ENCODE measurements at regions not wholly inside any gene's neighbourhood (a gene's known extent, or its start where the extent isn't known, plus 50 kb on each side); places are given as distances from the start of the nearest gene placed in this dataset.
"Not testable (repeated sequence)": the region's sequence is repeated elsewhere in the genome, so short reads cannot be mapped to it uniquely, and the experiment has no call there.

- DNase-seq; intact Hi-C loops (cut with DNase I): not testable (repeated sequence)
- peak in 1 of 2 donors; percentile 9 for ATAC-seq
Measured at GRCh38 chr22:11051401-11052112, 4476.4 kb upstream of the OR11H1 start.

- ATAC-seq, result peak in 1 of 2 donors; percentile 19
- intact Hi-C loops (cut with DNase I); DNase-seq: not testable (repeated sequence)
Measured at GRCh38 chr22:11053403-11054344, 4474.3 kb upstream of the OR11H1 start.

GRCh38 chr22:11054681-11055080 lies 4473.3 kb upstream of the OR11H1 start:
- not testable (repeated sequence) for DNase-seq

GRCh38 chr22:11055176-11055575 lies 4472.8 kb upstream of the OR11H1 start:
- DNase-seq; ATAC-seq; intact Hi-C loops (cut with DNase I): not testable (repeated sequence)

More at GRCh38 chr22:11054681-11055080, 4473.3 kb upstream of the OR11H1 start:
- intact Hi-C loops (cut with DNase I), result not testable (repeated sequence)
- ATAC-seq, result peak in 1 of 2 donors; percentile 4

GRCh38 chr22:11057955-11058547 lies 4469.9 kb upstream of the OR11H1 start:
- intact Hi-C loops (cut with DNase I); DNase-seq; ATAC-seq: not testable (repeated sequence)

GRCh38 chr22:11059129-11059528 lies 4468.9 kb upstream of the OR11H1 start:
- ATAC-seq; DNase-seq; intact Hi-C loops (cut with DNase I): not testable (repeated sequence)

- DNase-seq; ATAC-seq; intact Hi-C loops (cut with DNase I): not testable (repeated sequence)
Measured at GRCh38 chr22:11060797-11061196, 4467.2 kb upstream of the OR11H1 start.

- ATAC-seq; DNase-seq; intact Hi-C loops (cut with DNase I): not testable (repeated sequence)
Measured at GRCh38 chr22:11062534-11062933, 4465.5 kb upstream of the OR11H1 start.

GRCh38 chr22:11063022-11063685 lies 4464.8 kb upstream of the OR11H1 start:
- DNase-seq; intact Hi-C loops (cut with DNase I): not testable (repeated sequence)

GRCh38 chr22:11065210-11065609 lies 4462.8 kb upstream of the OR11H1 start:
- DNase-seq; ATAC-seq; intact Hi-C loops (cut with DNase I): not testable (repeated sequence)

More at GRCh38 chr22:11063022-11063685, 4464.8 kb upstream of the OR11H1 start:
- ATAC-seq, result not testable (repeated sequence)

- DNase-seq; ATAC-seq; intact Hi-C loops (cut with DNase I): not testable (repeated sequence)
Measured at GRCh38 chr22:11065876-11066457, 4462.0 kb upstream of the OR11H1 start.

GRCh38 chr22:11066458-11067285 lies 4461.3 kb upstream of the OR11H1 start:
- ATAC-seq (peak; percentile 12 to 56), DNase-seq (no peak)
- intact Hi-C loops (cut with DNase I), result no loop called here

- intact Hi-C loops (cut with DNase I); DNase-seq: not testable (repeated sequence)
- peak in 1 of 2 donors; percentile 43 for ATAC-seq
Measured at GRCh38 chr22:11067286-11067871, 4460.6 kb upstream of the OR11H1 start.

GRCh38 chr22:11067937-11068336 lies 4460.1 kb upstream of the OR11H1 start:
- ATAC-seq; DNase-seq; intact Hi-C loops (cut with DNase I): not testable (repeated sequence)

GRCh38 chr22:11068406-11068805 lies 4459.6 kb upstream of the OR11H1 start:
- ATAC-seq; DNase-seq; intact Hi-C loops (cut with DNase I): not testable (repeated sequence)

Measured in left cardiac atrium (tissue), 4 donors.